A549 (cell line): ENCODE measurements at regions not wholly inside any gene's neighbourhood (a gene's known extent, or its start where the extent isn't known, plus 50 kb on each side); places are given as distances from the start of the nearest gene placed in this dataset.
A peak's percentile ranks its signal among the peaks of the same experiment; 100 is the strongest.

Experiments
- ATAC-seq, 2 experiments: fragments of 200-7000 bp in 1 of 2; fragments of >200 bp in 1 of 2; cut with Nextera tagmentation in 1 of 2; cut with Tn5 transposase in 1 of 2; 3 replicates each; pipeline versions ENCODE4 v1.8.0 to v1.9.1; 2018 to 2020; ENCODE audit warnings: mild to moderate bottlenecking in 1 of 2, moderate library complexity in 1 of 2
- CTCF ChIA-PET: fragments of 300-600 bp; sonication (Branson Sonifier 250); formaldehyde crosslinking; extraction: SDS; loops from one replicate; lab custom pipeline; 2021; ENCODE audit warnings: antibody characterized with exemption, inconsistent platforms; lab: Yijun Ruan, JAX
- POLR2A ChIA-PET: fragments of 350-600 bp; formaldehyde crosslinking; extraction: SDS; loops from one replicate; lab custom pipeline; 2021; ENCODE audit warnings: antibody characterized with exemption, inconsistent platforms; lab: Yijun Ruan, JAX
- DNase-seq, 2 experiments: peaks; one replicate each; pipeline versions ENCODE4 v3.0.0 to v3.0.0-alpha.2; 2011 to 2016; ENCODE audit warnings: low read depth in 1 of 2, low spot score in 1 of 2
- FAIRE-seq: peaks from 2 replicates; lab custom pipeline; 2011; peaks lifted over from hg19 to GRCh38; lab: Jason Lieb, UNC
- H3K27ac ChIP-seq, 2 experiments: fragments of >200 bp; sonication (Bioruptor Twin); formaldehyde crosslinking; 3 replicates each; pipeline ENCODE4 v1.5.1; 2016 to 2017
- H3K4me1 ChIP-seq: fragments of >200 bp; sonication (Bioruptor Twin); formaldehyde crosslinking; 3 replicates; pipeline ENCODE4 v1.6.1; 2016
- H3K4me2 ChIP-seq: fragments of >200 bp; sonication (Bioruptor Twin); formaldehyde crosslinking; 3 replicates; pipeline ENCODE4 v1.6.1; 2016
- H3K4me3 ChIP-seq: fragments of >200 bp; sonication (Bioruptor Twin); formaldehyde crosslinking; 3 replicates; pipeline ENCODE4 v1.5.1; 2016
- H3K9me3 ChIP-seq: fragments of >200 bp; sonication (Bioruptor Twin); formaldehyde crosslinking; 3 replicates; pipeline ENCODE4 v1.6.1; 2016
- BHLHE40 ChIP-seq: IDR thresholded peaks from 2 replicates; pipeline ENCODE4 v1.6.1; 2012; ENCODE audit warnings: low read depth, low read length, inconsistent platforms
- CBX2 ChIP-seq: fragments of 200-600 bp; sonication (generic); IDR thresholded peaks from 2 replicates; pipeline ENCODE4 v1.6.1; 2016; ENCODE audit warnings: low read depth, mild to moderate bottlenecking, borderline replicate concordance
- CBX8 ChIP-seq: fragments of 200-600 bp; sonication (generic); IDR thresholded peaks from 2 replicates; pipeline ENCODE4 v1.6.1; 2016
- CHD2 ChIP-seq: fragments of 150-350 bp; IDR thresholded peaks from 2 replicates; pipeline ENCODE4 v1.6.1; 2014; ENCODE audit warnings: low read length; ENCODE audit not compliant: partially characterized antibody
- CHD4 ChIP-seq: fragments of 200-600 bp; sonication (generic); IDR thresholded peaks from 2 replicates; pipeline ENCODE4 v1.6.1; 2016; ENCODE audit warnings: antibody characterized with exemption, mild to moderate bottlenecking, borderline replicate concordance
- EHMT2 ChIP-seq: fragments of 200-600 bp; sonication (generic); IDR thresholded peaks from 2 replicates; pipeline ENCODE4 v1.6.1; 2016; ENCODE audit warnings: antibody characterized with exemption, low read depth, mild to moderate bottlenecking, moderate library complexity
- ELK1 ChIP-seq: fragments of 150-350 bp; IDR thresholded peaks from 2 replicates; pipeline ENCODE4 v1.6.1; 2014; ENCODE audit warnings: low read depth, mild to moderate bottlenecking, low read length
- EP300 ChIP-seq, 2 experiments: fragments of >200 bp; sonication (Bioruptor Twin); formaldehyde crosslinking; IDR thresholded peaks; 2 replicates in 1 of 2; 3 replicates in 1 of 2; pipeline ENCODE4 v1.6.1; 2016 to 2017
- GATA3 ChIP-seq: IDR thresholded peaks from 2 replicates; pipeline ENCODE4 v1.6.1; 2012; ENCODE audit warnings: borderline replicate concordance
- HEYL ChIP-seq: fragments of 250-450 bp; sonication (Bioruptor Pico); IDR thresholded peaks from 2 replicates; pipeline ENCODE4 v1.8.0; 2021; ENCODE audit warnings: mild to moderate bottlenecking, moderate library complexity
- HMGXB4 ChIP-seq: fragments of 250-450 bp; sonication (Bioruptor Pico); IDR thresholded peaks from 2 replicates; pipeline ENCODE4 v1.5.0; 2021; ENCODE audit warnings: mild to moderate bottlenecking, moderate library complexity, borderline replicate concordance
- HOXA7 ChIP-seq: fragments of 250-450 bp; sonication (Bioruptor Pico); IDR thresholded peaks from 2 replicates; pipeline ENCODE4 v1.5.0; 2020; ENCODE audit warnings: mild to moderate bottlenecking, moderate library complexity
- HOXB13 ChIP-seq: fragments of 250-450 bp; sonication (Bioruptor Pico); IDR thresholded peaks from 2 replicates; pipeline ENCODE4 v1.5.0; 2020; ENCODE audit warnings: low read depth, mild to moderate bottlenecking, moderate library complexity
- JUN ChIP-seq, 2 experiments: fragments of >200 bp; sonication (Bioruptor Twin); formaldehyde crosslinking; IDR thresholded peaks; 2 replicates in 1 of 2; 3 replicates in 1 of 2; pipeline ENCODE4 v1.6.1; 2016 to 2017
- JUNB ChIP-seq: fragments of >200 bp; sonication (Bioruptor Twin); formaldehyde crosslinking; IDR thresholded peaks from 2 replicates; pipeline ENCODE4 v1.6.1; 2016
- KDM5A ChIP-seq: fragments of 200-600 bp; sonication (generic); IDR thresholded peaks from 2 replicates; pipeline ENCODE4 v1.6.1; 2016; ENCODE audit warnings: antibody characterized with exemption, mild to moderate bottlenecking
- MAX ChIP-seq: IDR thresholded peaks from 2 replicates; pipeline ENCODE4 v1.6.1; 2012
- MAZ ChIP-seq: fragments of 150-350 bp; IDR thresholded peaks from 2 replicates; pipeline ENCODE4 v1.6.1; 2014; ENCODE audit warnings: antibody characterized with exemption, low read depth, low read length, borderline replicate concordance
- MYC ChIP-seq: IDR thresholded peaks from 2 replicates; pipeline ENCODE4 v1.6.1; 2012; ENCODE audit warnings: mild to moderate bottlenecking, inconsistent platforms, low read length, improper control_type of control experiment, borderline replicate concordance
- NFE2L2 ChIP-seq: fragments of 150-350 bp; conservative IDR thresholded peaks from 2 replicates; pipeline ENCODE4 v1.6.1; 2014; ENCODE audit warnings: low read length
- NPAS2 ChIP-seq: fragments of 250-450 bp; sonication (Bioruptor Pico); IDR thresholded peaks from 2 replicates; pipeline ENCODE4 v1.8.0; 2022; ENCODE audit warnings: mild to moderate bottlenecking, moderate library complexity, borderline replicate concordance
- PHF8 ChIP-seq: fragments of 200-600 bp; sonication (generic); IDR thresholded peaks from 2 replicates; pipeline ENCODE4 v1.6.1; 2016; ENCODE audit warnings: low read depth, mild to moderate bottlenecking, antibody characterized with exemption, moderate library complexity, borderline replicate concordance
- POLR2AphosphoS2 ChIP-seq: conservative IDR thresholded peaks from 2 replicates; pipeline ENCODE4 v1.6.1; 2012; ENCODE audit warnings: low read length, improper control_type of control experiment, inconsistent platforms
- RAD21 ChIP-seq, 2 experiments: fragments of >200 bp in 1 of 2; sonication (Bioruptor Twin) in 1 of 2; formaldehyde crosslinking in 1 of 2; IDR thresholded peaks in 1 of 2; conservative IDR thresholded peaks in 1 of 2; 2 replicates in 1 of 2; 3 replicates in 1 of 2; pipeline ENCODE4 v1.6.1; 2012 to 2018; ENCODE audit warnings: inconsistent platforms in 1 of 2
- RARB ChIP-seq: fragments of 250-450 bp; sonication (Bioruptor Pico); IDR thresholded peaks from 2 replicates; pipeline ENCODE4 v1.8.0; 2021; ENCODE audit warnings: mild to moderate bottlenecking, moderate library complexity
- RCOR1 ChIP-seq: fragments of 150-350 bp; IDR thresholded peaks from 2 replicates; pipeline ENCODE4 v1.6.1; 2014; ENCODE audit warnings: antibody characterized with exemption, low read length, low read depth
- RFX5 ChIP-seq: fragments of 450-650 bp; IDR thresholded peaks from 2 replicates; pipeline ENCODE4 v1.7.1; 2014; ENCODE audit warnings: antibody characterized with exemption, mild to moderate bottlenecking, moderate library complexity
- RNF2 ChIP-seq: fragments of 200-600 bp; sonication (generic); IDR thresholded peaks from 2 replicates; pipeline ENCODE4 v1.6.1; 2016; ENCODE audit warnings: low read depth, mild to moderate bottlenecking, antibody characterized with exemption, moderate library complexity, borderline replicate concordance
- SMC3 ChIP-seq: fragments of >200 bp; sonication (Bioruptor Twin); formaldehyde crosslinking; IDR thresholded peaks from 3 replicates; pipeline ENCODE4 v1.6.1; 2018; ENCODE audit warnings: inconsistent platforms
- USF2 ChIP-seq: fragments of 450-650 bp; IDR thresholded peaks from 2 replicates; pipeline ENCODE4 v1.6.1; 2014; ENCODE audit warnings: antibody characterized with exemption
- ZFP36 ChIP-seq: fragments of 450-650 bp; IDR thresholded peaks from 2 replicates; pipeline ENCODE4 v1.6.1; 2014; ENCODE audit warnings: borderline replicate concordance; ENCODE audit not compliant: partially characterized antibody
- ZNF302 ChIP-seq: fragments of 250-450 bp; sonication (Bioruptor Pico); IDR thresholded peaks from 2 replicates; pipeline ENCODE4 v1.9.0; 2021; ENCODE audit warnings: inconsistent platforms, mild to moderate bottlenecking, moderate library complexity
- WGBS: methylation state at CpG from one replicate; pipeline ENCODE4 v1.1.6; 2017; ENCODE audit errors: missing lambda C conversion rate; 5-methylcytosine and 5-hydroxymethylcytosine counted together

- ATAC-seq (no peak), DNase-seq (no peak), FAIRE-seq (no peak)
- Histone ChIP-seq H3K4me2 (no peak overlapping the region), H3K27ac (no peak overlapping the region), H3K4me3 (no peak overlapping the region), H3K9me3 (no peaks in the 10 kb centered on the region), H3K4me1 (peaks cover 20% of the 10 kb centered on the region; the same call in 1 of the 3 replicates)
- ChIA-PET CTCF (interaction anchor here (1.1 to 7.0 kb wide), 6 partner anchors 15 to 237 kb away, joined by 3 to 56 read pairs (median 14); partner anchors contain the start of gene MFAP3L), POLR2A (no interaction called here)
- TF ChIP-seq BHLHE40 (no peak), RARB (CRISPR knock-in tag) (no peak), SMC3 (no peak), CBX8 (no peak), JUN (IDR thresholded peaks at IDR 0.05) (no peak), HEYL (no peak), MAZ (no peak), CBX2 (no peak), POLR2AphosphoS2 (no peak), HMGXB4 (CRISPR knock-in tag) (no peak), GATA3 (no peak), RAD21 (conservative IDR thresholded peaks at IDR 0.05 in 1 of 2, IDR thresholded peaks at IDR 0.05 in 1 of 2) (no peak)
- WGBS, result 13% methylated on average over 2 of the region's 2 CpGs
Observed at GRCh38 chr4:169811476-169811875, 53.7 kb upstream of the HPF1 start.

- DNase-seq, result peak; percentile 61 to 76
- Histone ChIP-seq H3K4me1 (peaks cover 14% of the 10 kb centered on the region; the same call in 1 of the 3 replicates), H3K4me2 (peak overlapping the region; percentile 61), H3K9me3 (0 out of 3 replicates have a peak, but pooled peaks cover 5% of the 10 kb centered on the region), H3K27ac (no peak overlapping the region), H3K4me3 (no peak overlapping the region)
- FAIRE-seq, result no peak
- peak; percentile 56 to 82 for ATAC-seq
- POLR2A ChIA-PET, result interaction anchor here (0.6 to 1.6 kb wide), 3 partner anchors 215 to 237 kb away, joined by 3 to 7 read pairs (median 3); partner anchors contain the start of gene MFAP3L
- 29% methylated on average over 6 of the region's 6 CpGs for WGBS
- CTCF ChIA-PET, result interaction anchor here (0.6 to 7.0 kb wide), 33 partner anchors 11 to 255 kb away, joined by 3 to 56 read pairs (median 4); partner anchors contain the start of genes HPF1 and MFAP3L
- no peak for TF ChIP-seq ELK1
- TF ChIP-seq RCOR1, result no peak
- TF ChIP-seq NFE2L2, result no peak
- no peak for TF ChIP-seq RFX5
- no peak for TF ChIP-seq HOXB13 (CRISPR knock-in tag)
- TF ChIP-seq JUNB, result no peak
- no peak for TF ChIP-seq MAX
- TF ChIP-seq CHD4, result no peak
- TF ChIP-seq NPAS2 (CRISPR knock-in tag), result no peak
- no peak for TF ChIP-seq EP300 (IDR thresholded peaks at IDR 0.05)
- no peak for TF ChIP-seq KDM5A
- no peak for TF ChIP-seq HEYL
- no peak for TF ChIP-seq MYC
- no peak for TF ChIP-seq RARB (CRISPR knock-in tag)
- TF ChIP-seq CBX8, result no peak
- TF ChIP-seq RAD21 (conservative IDR thresholded peaks at IDR 0.05 in 1 of 2, IDR thresholded peaks at IDR 0.05 in 1 of 2), result peak; percentile 75 to 79
- TF ChIP-seq RNF2, result no peak
- no peak for TF ChIP-seq ZNF302 (CRISPR knock-in tag)
- TF ChIP-seq BHLHE40, result no peak
- no peak for TF ChIP-seq EHMT2
- no peak for TF ChIP-seq CHD2
- TF ChIP-seq ZFP36, result no peak
- TF ChIP-seq USF2, result no peak
- TF ChIP-seq CBX2, result no peak
- TF ChIP-seq HOXA7 (CRISPR knock-in tag), result no peak
- TF ChIP-seq PHF8, result no peak
Observed at GRCh38 chr4:169810325-169811323, 52.9 kb upstream of the HPF1 start.
